Mesenteric fat pad (tissue), 1 donor: ENCODE measurements at regions not wholly inside any gene's neighbourhood (a gene's known extent, or its start where the extent isn't known, plus 50 kb on each side); places are given as distances from the start of the nearest gene placed in this dataset.
A peak's percentile ranks its signal among the peaks of the same experiment; 100 is the strongest.

ENCODE experiments used
- DNase-seq: peaks from one replicate; pipeline ENCODE4 v3.0.0-alpha.2; 2020; ENCODE audit warnings: low spot score
- donor health status: DM: yes; HTN: yes; CAD: no.

- DNase-seq: peak; percentile 11
Measured at GRCh38 chr11:45518833-45519535, 146.4 kb downstream of the CHST1 start.

GRCh38 chr11:45518141-45518832 lies 147.1 kb downstream of the CHST1 start:
- DNase-seq: peak; percentile 68

GRCh38 chr11:45517171-45517770 lies 148.2 kb downstream of the CHST1 start:
- DNase-seq: peak; percentile 65

GRCh38 chr11:45513821-45514340 lies 151.5 kb downstream of the CHST1 start:
- no peak for DNase-seq

GRCh38 chr11:45512471-45513148 lies 152.8 kb downstream of the CHST1 start:
- DNase-seq: no peak

GRCh38 chr11:45511566-45511965 lies 153.9 kb downstream of the CHST1 start:
- no peak for DNase-seq

- no peak for DNase-seq
Measured at GRCh38 chr11:45507916-45508315, 157.5 kb downstream of the CHST1 start.

- no peak for DNase-seq
Measured at GRCh38 chr11:45503311-45503710, 162.1 kb downstream of the CHST1 start.

GRCh38 chr11:45502226-45502545 lies 163.2 kb downstream of the CHST1 start:
- no peak for DNase-seq

- no peak for DNase-seq
Measured at GRCh38 chr11:45501392-45502225, 163.8 kb downstream of the CHST1 start.

- no peak for DNase-seq
Measured at GRCh38 chr11:45500451-45500850, 165.0 kb downstream of the CHST1 start.

- DNase-seq: no peak
Measured at GRCh38 chr11:45494738-45495137, 170.7 kb downstream of the CHST1 start.

GRCh38 chr11:45489281-45489905 lies 176.0 kb downstream of the CHST1 start:
- peak; percentile 51 for DNase-seq

- DNase-seq: peak; percentile 74
Measured at GRCh38 chr11:45486461-45486860, 179.0 kb downstream of the CHST1 start.

- peak; percentile 28 for DNase-seq
Measured at GRCh38 chr11:45485070-45485707, 180.2 kb downstream of the CHST1 start.

GRCh38 chr11:45484326-45484883 lies 181.0 kb downstream of the CHST1 start:
- peak; percentile 68 for DNase-seq

GRCh38 chr11:45483416-45483815 lies 182.0 kb downstream of the CHST1 start:
- DNase-seq: peak; percentile 43

GRCh38 chr11:45482331-45482730 lies 183.1 kb downstream of the CHST1 start:
- DNase-seq: no peak

GRCh38 chr11:45481026-45481425 lies 184.4 kb downstream of the CHST1 start:
- DNase-seq: no peak

GRCh38 chr11:45477588-45477987 lies 187.8 kb downstream of the CHST1 start:
- peak; percentile 55 for DNase-seq
